ENCODE measurements at regions not wholly inside any gene's neighbourhood (a gene's known extent, or its start where the extent isn't known, plus 50 kb on each side); places are given as distances from the start of the nearest gene placed in this dataset.
"Not testable (repeated sequence)": the region's sequence is repeated elsewhere in the genome, so short reads cannot be mapped to it uniquely, and the experiment has no call there.

- H3K4me3 ChIP-seq (ENCODE audit: low read depth, low read length), result no peak overlapping the region
- TF ChIP-seq CTCF (IDR thresholded peaks at IDR 0.05; ENCODE audit: low read depth, low read length), result no peak
- DNase-seq (ENCODE audit: low read depth, low spot score), result peak; percentile 87
- in situ Hi-C loops (cut with HindIII; ENCODE audit: low sequenced_read_pairs), result no loop called here
These were observed 301.0 kb upstream of the TBL1XR1 start for GRCh38 chr3:177498037-177498857.

DNA sequence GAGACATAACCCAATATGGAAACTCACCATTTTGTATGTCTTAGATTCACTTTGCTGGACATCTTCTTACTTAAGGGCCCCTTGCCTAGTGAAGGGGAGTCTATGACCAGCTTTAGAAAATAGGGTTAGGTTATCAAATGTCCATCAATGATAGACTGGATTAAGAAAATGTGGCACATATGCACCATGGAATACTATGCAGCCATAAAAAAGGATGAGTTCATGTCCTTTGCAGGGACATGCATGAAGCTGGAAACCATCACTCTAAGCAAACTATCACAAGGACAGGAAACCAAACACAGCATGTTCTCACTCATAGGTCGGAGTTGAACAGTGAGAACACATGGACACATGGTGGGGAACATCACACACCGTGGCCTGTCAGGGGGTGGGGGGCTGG lies 301.8 kb upstream of the TBL1XR1 start:
- in situ Hi-C loops (cut with HindIII; ENCODE audit: low sequenced_read_pairs); H3K4me3 ChIP-seq (ENCODE audit: low read depth, low read length); DNase-seq (ENCODE audit: low read depth, low spot score): not testable (repeated sequence)

DNA sequence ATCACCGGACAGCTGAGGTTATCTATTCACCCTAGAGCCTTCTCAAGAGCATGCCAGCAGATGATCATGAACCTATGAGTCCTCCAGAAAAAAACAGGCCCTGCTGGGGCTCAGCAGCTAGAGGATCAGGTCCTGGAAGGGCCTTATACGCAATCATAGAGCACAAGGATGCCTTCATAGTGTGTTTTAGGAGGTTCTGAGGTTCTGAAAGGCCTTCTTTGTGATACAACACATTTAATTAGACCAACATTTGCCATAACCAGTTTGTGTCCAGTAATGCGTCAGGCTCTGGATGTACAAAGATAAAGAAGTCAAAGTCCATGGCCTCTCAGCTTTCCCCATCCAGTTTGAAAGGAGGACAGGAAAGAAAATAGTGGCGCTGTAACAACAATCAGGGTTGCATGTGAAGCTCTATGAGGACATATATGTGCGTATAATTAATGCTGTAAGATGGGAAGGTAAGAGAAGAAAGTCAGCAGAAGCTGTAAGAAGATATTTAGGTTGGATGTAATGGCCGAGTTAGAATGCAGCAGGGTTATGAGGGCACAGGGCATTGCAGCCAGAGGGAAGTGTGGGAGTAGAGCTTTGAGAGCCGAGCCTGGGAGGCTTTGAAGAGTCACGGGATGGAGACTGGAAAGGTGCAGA lies 302.6 kb upstream of the TBL1XR1 start:
- in situ Hi-C loops (cut with HindIII; ENCODE audit: low sequenced_read_pairs), result no loop called here
- no peak for DNase-seq (ENCODE audit: low read depth, low spot score)
- no peak for TF ChIP-seq CTCF (IDR thresholded peaks at IDR 0.05; ENCODE audit: low read depth, low read length)

DNA sequence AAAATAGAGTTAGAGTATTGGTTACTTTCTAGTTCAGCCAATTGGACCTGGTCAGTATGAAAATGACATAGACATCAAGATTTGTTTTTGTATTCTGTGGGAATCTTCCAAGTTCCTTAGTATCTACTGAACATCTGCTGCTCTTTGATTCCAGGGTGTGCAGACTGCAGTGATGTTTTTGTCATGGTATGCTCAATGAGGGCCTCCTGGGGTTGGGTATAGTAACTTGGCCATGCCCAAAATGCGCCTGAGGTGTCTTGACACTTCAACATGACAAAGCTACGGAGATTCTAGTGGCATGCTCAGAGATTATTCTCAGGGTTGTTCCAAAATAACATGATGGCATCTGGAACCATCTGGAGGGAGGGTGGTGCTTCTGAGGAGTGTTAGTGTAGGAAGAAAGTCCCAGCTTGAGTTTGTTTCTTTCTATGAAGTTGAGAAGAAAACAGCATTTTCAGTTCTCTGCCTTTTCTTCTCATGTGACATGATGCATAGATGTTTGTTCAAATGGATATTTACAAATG lies 313.5 kb upstream of the TBL1XR1 start:
- no peak for TF ChIP-seq CTCF (IDR thresholded peaks at IDR 0.05; ENCODE audit: low read depth, low read length)
- no peak for DNase-seq (ENCODE audit: low read depth, low spot score)
- no peak overlapping the region for H3K4me3 ChIP-seq (ENCODE audit: low read depth, low read length)
- in situ Hi-C loops (cut with HindIII; ENCODE audit: low sequenced_read_pairs), result no loop called here

More for the DNA sequence above, 302.6 kb upstream of the TBL1XR1 start:
- no peak overlapping the region for H3K4me3 ChIP-seq (ENCODE audit: low read depth, low read length)

DNA sequence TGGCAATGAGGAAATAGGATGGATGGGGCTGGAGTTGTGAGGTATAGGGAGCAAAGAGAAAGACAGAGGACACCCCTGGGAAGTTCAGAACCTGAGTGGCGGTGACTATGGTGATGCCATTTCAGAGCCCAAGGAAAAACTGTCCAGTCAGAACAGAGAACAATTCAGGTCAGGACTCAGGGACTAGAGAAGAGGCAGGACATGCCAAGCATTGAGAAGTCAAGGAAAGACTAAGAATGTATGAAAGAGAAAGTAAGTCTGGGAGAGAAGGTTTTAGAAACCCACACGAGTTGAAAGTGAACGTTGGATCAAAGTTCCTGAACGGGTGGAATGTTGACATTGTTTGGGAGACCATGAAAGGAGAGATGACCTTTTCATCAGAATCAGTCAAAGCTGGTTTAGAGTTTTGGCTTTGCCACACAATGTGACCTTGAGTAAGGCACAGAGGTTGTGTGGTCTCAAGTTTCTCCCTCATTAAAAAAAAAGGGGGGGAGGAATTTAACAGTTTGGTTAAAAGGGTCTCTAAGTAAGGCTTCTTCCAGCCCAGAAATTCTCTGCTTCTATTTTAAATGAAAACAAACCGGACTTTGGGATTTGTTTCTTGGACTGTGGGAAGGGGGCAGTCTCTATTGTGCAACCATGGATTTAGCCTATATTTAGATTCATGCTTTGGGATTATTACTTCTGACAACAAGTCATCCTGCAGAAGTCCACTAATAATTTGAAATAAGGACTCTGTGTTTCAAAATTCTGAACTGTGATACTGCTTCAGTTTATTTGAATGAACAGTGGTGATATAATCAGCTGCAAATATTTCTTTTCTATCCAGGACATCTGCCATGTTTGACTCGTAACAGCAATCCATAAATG lies 315.9 kb upstream of the TBL1XR1 start:
- no peak overlapping the region for H3K4me3 ChIP-seq (ENCODE audit: low read depth, low read length)
- in situ Hi-C loops (cut with HindIII; ENCODE audit: low sequenced_read_pairs), result no loop called here
- DNase-seq (ENCODE audit: low read depth, low spot score), result no peak
- no peak for TF ChIP-seq CTCF (IDR thresholded peaks at IDR 0.05; ENCODE audit: low read depth, low read length)

DNA sequence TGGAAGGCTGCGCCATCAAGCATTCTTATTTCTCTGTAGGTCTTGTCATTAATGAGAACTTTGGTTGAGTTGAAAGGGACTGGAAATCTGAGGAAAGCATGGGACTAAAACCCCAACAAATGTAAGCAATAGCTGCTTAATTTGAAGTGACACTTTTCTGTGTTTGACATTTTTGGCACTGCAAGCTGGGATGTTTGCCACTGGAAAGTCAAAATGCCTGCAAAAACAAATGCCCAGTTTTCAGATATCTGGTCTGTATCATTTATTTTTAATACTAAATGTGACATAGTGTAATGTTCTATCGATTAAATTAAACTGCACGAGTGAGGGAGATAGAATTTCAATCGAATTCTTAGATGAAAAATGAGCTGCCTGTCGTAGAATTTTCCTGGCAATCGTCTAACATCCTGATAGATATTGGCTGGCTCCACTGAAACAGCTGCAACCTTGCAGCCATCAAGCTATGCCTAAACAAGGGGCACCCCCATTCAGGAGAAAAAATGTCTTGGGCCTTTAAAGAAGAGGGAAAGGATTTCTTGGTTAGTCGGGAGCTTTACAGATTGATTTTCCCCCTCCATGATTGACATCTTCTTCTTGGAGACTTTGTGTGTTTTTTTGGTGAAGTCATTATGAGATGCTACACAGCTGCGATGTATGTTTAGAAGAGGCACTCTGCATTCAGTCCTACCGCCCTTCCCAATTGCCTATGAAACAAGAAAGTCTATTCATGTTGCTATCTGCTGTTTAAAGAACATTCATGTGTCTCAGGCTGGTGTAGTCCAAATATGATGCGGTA lies 316.7 kb upstream of the TBL1XR1 start:
- in situ Hi-C loops (cut with HindIII; ENCODE audit: low sequenced_read_pairs), result no loop called here
- no peak for DNase-seq (ENCODE audit: low read depth, low spot score)

More for the DNA sequence above, 316.7 kb upstream of the TBL1XR1 start:
- TF ChIP-seq CTCF (IDR thresholded peaks at IDR 0.05; ENCODE audit: low read depth, low read length), result no peak
- no peak overlapping the region for H3K4me3 ChIP-seq (ENCODE audit: low read depth, low read length)

Measured in astrocyte of the spinal cord (primary cell).